Muscle of leg (tissue), 3 donors: ENCODE measurements at regions not wholly inside any gene's neighbourhood (a gene's known extent, or its start where the extent isn't known, plus 50 kb on each side); places are given as distances from the start of the nearest gene placed in this dataset.

Source experiments
- DNase-seq: peaks from one replicate; pipeline ENCODE4 v3.0.0; 2013
- H3K27ac ChIP-seq: one replicate; pipeline ENCODE4 v1.5.1; 2013; ENCODE audit warnings: mild to moderate bottlenecking, low read length, control low read depth
- H3K27me3 ChIP-seq: one replicate; pipeline ENCODE4 v1.6.1; 2013; ENCODE audit warnings: low read length; ENCODE audit not compliant: control insufficient read depth, insufficient read depth
- H3K36me3 ChIP-seq: one replicate; pipeline ENCODE4 v1.6.1; 2013; ENCODE audit warnings: low read length; ENCODE audit not compliant: control insufficient read depth, insufficient read depth
- H3K4me1 ChIP-seq: one replicate; pipeline ENCODE4 v1.6.1; 2013; ENCODE audit warnings: low read length; ENCODE audit not compliant: control insufficient read depth, insufficient read depth
- H3K4me3 ChIP-seq: one replicate; pipeline ENCODE4 v1.5.1; 2013; ENCODE audit warnings: low read length, control low read depth
- H3K9me3 ChIP-seq: replicated peaks from 2 replicates; pipeline ENCODE4 v1.6.1; 2013; ENCODE audit warnings: low read depth, low read length; ENCODE audit not compliant: control insufficient read depth
- WGBS: methylation state at CpG from one replicate; pipeline ENCODE4 v1.1.5; 2013; ENCODE audit warnings: missing lambda C conversion rate; ENCODE audit not compliant: insufficient coverage; 5-methylcytosine and 5-hydroxymethylcytosine counted together

DNA sequence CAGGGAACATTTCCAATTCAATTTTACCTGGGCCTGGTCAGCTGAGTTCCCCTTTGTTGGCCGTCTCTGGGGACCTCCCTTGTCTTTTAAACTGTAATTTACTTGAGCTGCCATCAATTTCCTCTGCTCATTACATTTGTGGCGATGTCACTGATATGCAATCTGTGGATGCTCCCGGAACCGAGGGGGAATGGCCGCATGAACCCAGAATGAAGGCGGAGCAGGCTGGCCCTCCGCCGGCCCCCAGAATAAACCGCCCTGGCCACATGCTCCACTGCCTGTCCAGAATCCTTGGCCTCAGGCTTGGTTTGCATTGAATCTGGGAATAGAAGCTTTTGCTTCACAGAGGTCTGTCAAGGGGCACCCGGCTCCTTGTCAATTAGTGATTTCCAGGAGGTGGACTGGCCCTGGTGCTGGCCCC, 276.8 kb downstream of the TEX29 start:
- 56% methylated on average over 9 of the region's 10 CpGs for WGBS

DNA sequence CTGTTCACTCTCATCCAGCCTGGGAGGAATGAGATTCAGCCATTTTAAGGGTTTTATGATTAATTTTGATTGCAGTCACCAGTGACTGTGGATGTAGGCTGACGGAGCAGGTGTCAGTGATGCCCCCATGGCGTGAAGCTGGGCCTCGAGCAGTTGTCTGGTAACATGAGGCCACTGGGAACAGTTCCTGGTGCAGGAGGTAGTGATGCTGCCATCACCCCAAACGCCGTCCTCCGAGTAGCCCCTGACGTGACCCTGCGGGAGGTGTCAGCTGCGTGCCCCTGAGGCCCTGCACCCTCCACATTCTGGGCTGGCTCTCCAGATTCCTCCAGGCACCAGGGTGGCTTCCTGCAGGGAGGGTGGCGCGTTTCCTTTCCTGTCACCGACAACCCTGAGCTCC, 277.2 kb downstream of the TEX29 start:
- Histone ChIP-seq H3K36me3 (no peaks in the 10 kb centered on the region), H3K27ac (no peak overlapping the region), H3K27me3 (peaks cover 8% of the 10 kb centered on the region), H3K4me1 (peaks cover 4% of the 10 kb centered on the region), H3K4me3 (no peak overlapping the region), H3K9me3 (no peaks in the 10 kb centered on the region)
- WGBS = 64% methylated on average over 12 of the region's 12 CpGs
- no peak for DNase-seq

More for the DNA sequence above, 276.8 kb downstream of the TEX29 start:
- H3K4me1 ChIP-seq = peaks cover 4% of the 10 kb centered on the region
- H3K9me3 ChIP-seq = no peaks in the 10 kb centered on the region
- no peak for DNase-seq
- H3K36me3 ChIP-seq = no peaks in the 10 kb centered on the region
- H3K27me3 ChIP-seq = peaks cover 6% of the 10 kb centered on the region
- H3K4me3 ChIP-seq = no peak overlapping the region
- H3K27ac ChIP-seq = no peak overlapping the region

DNA sequence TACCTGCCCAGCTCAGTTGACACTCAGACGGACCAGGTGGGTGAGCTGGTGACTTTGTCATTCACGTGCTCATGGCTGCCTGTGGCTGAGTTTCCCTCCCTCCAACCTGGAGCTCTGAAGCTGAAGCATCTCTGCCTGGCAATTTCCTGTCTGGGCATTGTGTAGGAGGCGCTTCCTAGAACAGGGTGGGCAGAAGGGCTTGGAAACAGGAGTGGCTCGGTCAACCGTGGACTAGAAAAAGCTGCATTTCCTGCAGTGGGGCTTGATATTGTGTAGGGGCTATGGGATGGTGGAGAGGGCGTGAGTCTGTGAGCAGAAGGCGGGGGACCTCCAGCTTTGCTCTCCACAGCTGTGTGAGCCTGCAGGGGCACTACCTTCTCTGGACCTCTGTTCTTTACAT, 278.3 kb downstream of the TEX29 start:
- Histone ChIP-seq H3K4me1 (peaks cover 4% of the 10 kb centered on the region), H3K27ac (no peak overlapping the region), H3K36me3 (no peaks in the 10 kb centered on the region), H3K27me3 (peaks cover 12% of the 10 kb centered on the region), H3K4me3 (no peak overlapping the region), H3K9me3 (no peaks in the 10 kb centered on the region)
- 82% methylated on average over 7 of the region's 7 CpGs for WGBS
- DNase-seq = no peak

DNA sequence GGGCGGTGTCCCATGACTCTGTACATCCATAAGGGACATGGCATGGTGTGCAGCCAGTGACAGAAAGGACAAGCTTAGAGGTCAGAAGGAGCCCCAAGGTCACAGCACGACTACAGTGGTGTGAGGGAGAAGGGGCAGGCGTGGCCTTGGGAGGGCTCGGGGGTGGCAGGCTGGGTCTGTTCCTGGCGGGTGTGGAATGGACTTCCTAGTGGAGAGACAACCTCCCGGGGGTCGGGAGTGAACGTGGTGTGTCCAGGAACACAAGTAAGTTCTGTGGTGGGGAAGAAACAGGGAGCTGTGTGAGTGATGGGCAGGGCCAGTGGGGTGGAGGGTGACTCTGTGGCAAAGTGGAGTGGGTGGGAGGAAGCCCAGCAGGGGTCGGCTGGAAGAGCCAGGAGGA, 279.3 kb downstream of the TEX29 start:
- H3K27me3 ChIP-seq = peaks cover 12% of the 10 kb centered on the region
- DNase-seq = no peak
- H3K27ac ChIP-seq = no peak overlapping the region
- 71% methylated on average over 9 of the region's 9 CpGs for WGBS
- H3K9me3 ChIP-seq = no peaks in the 10 kb centered on the region
- H3K4me1 ChIP-seq = peaks cover 4% of the 10 kb centered on the region
- no peak overlapping the region for H3K4me3 ChIP-seq
- H3K36me3 ChIP-seq = no peaks in the 10 kb centered on the region

DNA sequence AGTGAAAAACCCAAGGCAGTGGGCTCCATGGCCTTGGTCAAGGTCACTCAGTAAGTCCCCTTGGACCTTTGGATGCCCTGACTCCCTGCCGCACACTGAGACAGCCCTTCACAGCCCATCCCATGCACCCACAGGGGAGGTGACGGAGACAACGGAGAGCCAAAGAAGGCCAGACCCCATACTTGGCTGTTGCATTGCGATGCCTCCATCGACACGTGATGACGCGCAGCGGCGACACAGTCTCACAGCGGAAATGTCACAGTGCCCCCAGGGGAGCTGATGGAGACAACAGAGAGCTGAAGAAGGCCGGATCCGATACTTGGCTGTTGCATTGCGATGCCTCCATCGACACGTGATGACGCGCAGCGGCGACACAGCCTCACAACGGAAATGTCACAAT, 282.4 kb downstream of the TEX29 start:
- no peak overlapping the region for H3K4me3 ChIP-seq
- no peaks in the 10 kb centered on the region for H3K9me3 ChIP-seq
- no peak overlapping the region for H3K27ac ChIP-seq
- DNase-seq = no peak
- peaks cover 8% of the 10 kb centered on the region for H3K27me3 ChIP-seq
- H3K4me1 ChIP-seq = no peaks in the 10 kb centered on the region
- 92% methylated on average over 21 of the region's 21 CpGs for WGBS
- no peaks in the 10 kb centered on the region for H3K36me3 ChIP-seq

DNA sequence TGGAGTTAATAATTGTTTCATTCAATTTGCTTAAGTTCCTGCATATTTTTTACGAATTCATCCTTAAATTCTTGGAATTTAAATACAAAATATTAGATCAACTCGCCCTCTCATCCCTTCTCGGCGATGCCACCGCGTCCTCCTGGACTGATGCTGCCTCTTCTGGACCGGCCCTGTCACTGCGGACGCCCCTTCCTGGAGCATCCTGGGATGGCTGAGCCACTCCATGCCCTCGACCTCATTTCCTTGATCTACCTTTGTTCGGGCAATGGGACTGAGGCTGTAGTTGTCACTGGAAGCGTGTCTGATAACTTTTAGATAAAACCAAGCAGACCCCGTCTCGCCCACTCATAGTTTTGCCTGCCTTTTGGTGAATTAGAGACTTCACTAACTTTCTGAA, 283.7 kb downstream of the TEX29 start:
- 74% methylated on average over 10 of the region's 14 CpGs for WGBS
- H3K9me3 ChIP-seq = no peaks in the 10 kb centered on the region
- DNase-seq = no peak
- H3K4me1 ChIP-seq = no peaks in the 10 kb centered on the region
- no peaks in the 10 kb centered on the region for H3K36me3 ChIP-seq
- no peak overlapping the region for H3K27ac ChIP-seq
- H3K4me3 ChIP-seq = no peak overlapping the region
- peaks cover 8% of the 10 kb centered on the region for H3K27me3 ChIP-seq

DNA sequence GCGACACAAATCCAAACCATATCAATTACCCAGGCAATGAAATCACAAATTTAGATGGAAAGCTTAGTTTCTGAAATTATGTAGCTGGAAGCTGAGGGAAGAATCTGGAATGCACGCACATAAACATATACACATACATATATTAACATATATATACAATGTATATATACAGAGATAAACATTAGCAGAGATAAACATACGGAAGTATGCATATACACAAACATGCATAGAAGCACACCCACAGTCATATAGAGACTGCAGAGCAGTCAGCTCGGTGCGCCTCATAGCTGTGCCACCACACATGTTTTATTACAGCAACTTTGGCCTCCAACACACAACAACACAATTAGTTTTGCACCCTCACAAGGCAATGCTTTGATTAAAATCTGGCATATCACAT, 288.1 kb downstream of the TEX29 start:
- no peaks in the 10 kb centered on the region for H3K9me3 ChIP-seq
- H3K4me1 ChIP-seq = peaks cover under 1% of the 10 kb centered on the region
- H3K36me3 ChIP-seq = no peaks in the 10 kb centered on the region
- H3K27ac ChIP-seq = no peak overlapping the region
- no peak overlapping the region for H3K4me3 ChIP-seq
- H3K27me3 ChIP-seq = peaks cover 2% of the 10 kb centered on the region
- WGBS = no CpG with 5 or more reads among the region's 5 CpGs
- no peak for DNase-seq

DNA sequence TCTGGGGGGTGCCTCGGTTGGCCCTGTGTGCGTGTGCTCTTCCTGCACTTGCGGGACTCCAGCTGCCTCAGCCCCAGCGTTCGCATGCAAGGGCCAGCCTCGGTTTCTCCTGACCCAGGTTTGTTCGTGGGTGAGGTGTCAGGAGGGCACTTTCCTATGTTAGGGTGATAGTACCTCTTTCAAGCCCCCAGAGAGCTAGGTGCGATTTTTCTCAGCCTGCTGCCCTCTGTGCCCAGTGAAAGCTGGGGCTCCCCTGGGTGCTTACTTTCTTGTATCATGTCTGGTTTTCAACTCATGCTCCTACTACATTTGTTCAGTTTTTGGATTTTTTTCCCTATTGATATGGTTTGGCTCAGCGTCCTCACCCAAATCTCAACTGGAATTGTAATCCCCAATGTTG, 289.2 kb downstream of the TEX29 start:
- WGBS = 84% methylated on average over 7 of the region's 9 CpGs
- Histone ChIP-seq H3K9me3 (no peaks in the 10 kb centered on the region), H3K27me3 (peaks cover 2% of the 10 kb centered on the region), H3K4me1 (peaks cover 7% of the 10 kb centered on the region), H3K36me3 (no peaks in the 10 kb centered on the region), H3K27ac (peak overlapping the region; percentile 55), H3K4me3 (no peak overlapping the region)
- DNase-seq = no peak

DNA sequence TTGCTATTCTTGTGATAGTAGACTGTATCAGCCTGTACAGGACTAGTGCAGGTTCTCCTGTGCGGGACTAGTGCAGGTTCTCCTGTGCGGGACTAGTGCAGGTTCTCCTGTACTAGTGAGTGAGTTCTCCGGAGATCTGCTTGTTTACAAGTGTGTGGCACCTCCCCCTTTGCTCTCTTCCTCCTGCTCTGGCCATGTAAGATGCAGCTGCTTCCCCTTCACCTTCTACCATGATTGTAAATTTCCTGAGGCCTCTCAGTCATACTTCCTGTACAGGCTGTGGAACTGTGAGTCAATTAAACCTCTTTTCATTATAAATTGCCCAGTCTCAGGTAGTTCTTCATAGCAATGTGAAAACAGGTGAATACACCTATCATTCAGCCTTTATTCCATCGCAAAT, 289.6 kb downstream of the TEX29 start:
- H3K36me3 ChIP-seq = no peaks in the 10 kb centered on the region
- H3K27me3 ChIP-seq = peaks cover 2% of the 10 kb centered on the region
- WGBS = 0% methylated on average over 1 of the region's 4 CpGs
- H3K4me1 ChIP-seq = peaks cover 7% of the 10 kb centered on the region
- H3K9me3 ChIP-seq = no peaks in the 10 kb centered on the region
- DNase-seq = peak; percentile 28
- peak overlapping the region; percentile 62 for H3K27ac ChIP-seq
- H3K4me3 ChIP-seq = no peak overlapping the region

DNA sequence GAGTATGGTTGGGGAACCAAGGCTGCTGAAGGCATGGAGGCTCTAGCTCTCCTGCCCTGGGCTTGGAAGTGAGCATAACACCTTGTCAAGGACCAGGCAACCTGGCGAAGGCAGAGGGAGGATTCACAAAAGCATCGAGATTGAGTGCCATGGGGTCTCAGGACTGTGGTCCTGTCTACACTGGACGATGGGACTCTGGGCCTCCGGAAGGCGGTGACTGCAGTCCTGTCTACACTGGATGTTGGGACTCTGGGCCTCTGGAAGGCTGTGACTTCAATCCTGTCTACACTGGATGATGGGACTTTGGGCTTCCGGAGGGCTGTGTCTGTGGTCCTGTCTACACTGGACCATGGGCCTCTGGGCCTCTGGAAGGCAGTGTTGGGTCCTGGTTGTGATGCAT, 290.4 kb downstream of the TEX29 start:
- peak overlapping the region; percentile 62 for H3K27ac ChIP-seq
- H3K36me3 ChIP-seq = no peaks in the 10 kb centered on the region
- 79% methylated on average over 6 of the region's 6 CpGs for WGBS
- peaks cover 2% of the 10 kb centered on the region for H3K27me3 ChIP-seq
- no peaks in the 10 kb centered on the region for H3K9me3 ChIP-seq
- H3K4me1 ChIP-seq = peaks cover 7% of the 10 kb centered on the region
- H3K4me3 ChIP-seq = no peak overlapping the region
- no peak for DNase-seq

DNA sequence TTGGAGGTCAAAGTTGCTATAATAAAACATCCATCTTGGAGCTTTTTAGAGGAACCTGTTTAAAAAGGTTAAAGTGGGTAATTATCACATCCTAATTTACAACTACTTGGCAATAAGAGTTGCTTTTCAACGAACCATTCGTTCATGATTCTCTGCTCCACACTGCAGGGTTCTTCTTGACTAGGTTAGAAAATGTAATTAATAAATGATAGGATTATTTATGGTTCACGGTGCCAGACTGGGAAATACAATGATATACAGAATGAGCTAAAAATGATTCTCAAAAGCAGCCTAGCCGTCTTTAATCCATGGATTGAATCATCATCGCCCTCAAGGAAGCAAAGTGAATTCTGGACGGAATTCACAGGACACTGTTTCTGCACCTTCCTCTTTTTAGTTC, 291.2 kb downstream of the TEX29 start:
- H3K4me3 ChIP-seq = no peak overlapping the region
- peaks cover 2% of the 10 kb centered on the region for H3K27me3 ChIP-seq
- no CpG with 5 or more reads among the region's 6 CpGs for WGBS
- peaks cover 7% of the 10 kb centered on the region for H3K4me1 ChIP-seq
- no peak overlapping the region for H3K27ac ChIP-seq
- DNase-seq = no peak
- no peaks in the 10 kb centered on the region for H3K36me3 ChIP-seq
- no peaks in the 10 kb centered on the region for H3K9me3 ChIP-seq
